Activated CD4-positive, alpha-beta T cell treated with anti-CD3 and anti-CD28 coated beads, Interleukin-2, amount 50 U/mL, for 4 hours (primary cell): ENCODE measurements at regions not wholly inside any gene's neighbourhood (a gene's known extent, or its start where the extent isn't known, plus 50 kb on each side); places are given as distances from the start of the nearest gene placed in this dataset.

Source experiments
- DNase-seq, 2 experiments: peaks; one replicate each; pipeline ENCODE4 v3.0.0-alpha.2; 2020

GRCh38 chr5:7018601-7019000 is 305.4 kb downstream of the TENT4A start:
- no peak for DNase-seq

- DNase-seq = no peak
Observed at GRCh38 chr5:7036192-7036835, 323.1 kb downstream of the TENT4A start.

- no peak for DNase-seq
Observed at GRCh38 chr5:7039074-7039473, 325.8 kb downstream of the TENT4A start.

- DNase-seq = no peak
Observed at GRCh38 chr5:7040111-7040510, 326.9 kb downstream of the TENT4A start.

GRCh38 chr5:7043797-7044196 is 330.6 kb downstream of the TENT4A start:
- no peak for DNase-seq

- no peak for DNase-seq
Observed at GRCh38 chr5:7047511-7048261, 334.5 kb downstream of the TENT4A start.

- no peak for DNase-seq
Observed at GRCh38 chr5:7050986-7051385, 337.8 kb downstream of the TENT4A start.

GRCh38 chr5:7053125-7053524 is 339.9 kb downstream of the TENT4A start:
- DNase-seq = no peak

- no peak for DNase-seq
Observed at GRCh38 chr5:7053528-7054209, 340.4 kb downstream of the TENT4A start.

GRCh38 chr5:7066471-7067235 is 329.3 kb upstream of the ADCY2 start:
- DNase-seq = no peak

GRCh38 chr5:7068156-7068555 is 327.8 kb upstream of the ADCY2 start:
- DNase-seq = no peak

- DNase-seq = no peak
Observed at GRCh38 chr5:7068899-7069298, 327.0 kb upstream of the ADCY2 start.

- DNase-seq = no peak
Observed at GRCh38 chr5:7072188-7072587, 323.8 kb upstream of the ADCY2 start.

- no peak for DNase-seq
Observed at GRCh38 chr5:7073666-7074065, 322.3 kb upstream of the ADCY2 start.

GRCh38 chr5:7074176-7074575 is 321.8 kb upstream of the ADCY2 start:
- no peak for DNase-seq

GRCh38 chr5:7075470-7075869 is 320.5 kb upstream of the ADCY2 start:
- DNase-seq = no peak

GRCh38 chr5:7078101-7078500 is 317.8 kb upstream of the ADCY2 start:
- no peak for DNase-seq

- DNase-seq = no peak
Observed at GRCh38 chr5:7078901-7079300, 317.0 kb upstream of the ADCY2 start.

- DNase-seq = no peak
Observed at GRCh38 chr5:7080501-7080900, 315.4 kb upstream of the ADCY2 start.

GRCh38 chr5:7087719-7088297 is 308.1 kb upstream of the ADCY2 start:
- no peak for DNase-seq

- no peak for DNase-seq
Observed at GRCh38 chr5:7088849-7089248, 307.1 kb upstream of the ADCY2 start.

GRCh38 chr5:7094626-7095025 is 301.3 kb upstream of the ADCY2 start:
- no peak for DNase-seq

GRCh38 chr5:7096294-7096693 is 299.6 kb upstream of the ADCY2 start:
- no peak for DNase-seq
